GM23248 (cell line): ENCODE measurements at regions not wholly inside any gene's neighbourhood (a gene's known extent, or its start where the extent isn't known, plus 50 kb on each side); places are given as distances from the start of the nearest gene placed in this dataset.

Source experiments
- DNase-seq: peaks from one replicate; pipeline ENCODE4 v3.0.0-alpha.2; 2015
- H2AFZ ChIP-seq: fragments of 200-600 bp; sonication (generic); 2 replicates; pipeline ENCODE4 v1.6.1; 2016; ENCODE audit warnings: antibody characterized with exemption
- H3F3A ChIP-seq: fragments of 200-600 bp; sonication (generic); 2 replicates; pipeline ENCODE4 v1.6.1; 2016; ENCODE audit warnings: mild to moderate bottlenecking, antibody characterized with exemption, mixed run types; ENCODE audit not compliant: insufficient read depth
- H3K27ac ChIP-seq: fragments of 200-600 bp; sonication (generic); 2 replicates; pipeline ENCODE4 v1.5.1; 2016; ENCODE audit warnings: mild to moderate bottlenecking
- H3K27me3 ChIP-seq: fragments of 200-600 bp; sonication (generic); replicated peaks from 2 replicates; pipeline ENCODE4 v1.6.1; 2016; ENCODE audit warnings: mild to moderate bottlenecking; ENCODE audit not compliant: insufficient read depth
- H3K36me3 ChIP-seq: fragments of 200-600 bp; sonication (generic); 2 replicates; pipeline ENCODE4 v1.6.1; 2016; ENCODE audit warnings: low read depth, mild to moderate bottlenecking
- H3K4me1 ChIP-seq: fragments of 200-600 bp; sonication (generic); 2 replicates; pipeline ENCODE4 v1.6.1; 2016; ENCODE audit warnings: mild to moderate bottlenecking; ENCODE audit not compliant: insufficient read depth
- H3K4me2 ChIP-seq: fragments of 200-600 bp; sonication (generic); one replicate; pipeline ENCODE4 v1.6.1; 2016; ENCODE audit warnings: mild to moderate bottlenecking; ENCODE audit not compliant: unreplicated experiment
- H3K4me3 ChIP-seq: fragments of 200-600 bp; sonication (generic); 2 replicates; pipeline ENCODE4 v1.5.1; 2016; ENCODE audit warnings: mild to moderate bottlenecking
- H3K79me2 ChIP-seq: fragments of 200-600 bp; sonication (generic); 2 replicates; pipeline ENCODE4 v1.6.1; 2016; ENCODE audit warnings: mild to moderate bottlenecking; ENCODE audit not compliant: insufficient read depth
- H3K9ac ChIP-seq: fragments of 200-600 bp; sonication (generic); 2 replicates; pipeline ENCODE4 v1.6.1; 2016; ENCODE audit warnings: mild to moderate bottlenecking
- H3K9me2 ChIP-seq: fragments of 200-600 bp; sonication (generic); 2 replicates; pipeline ENCODE4 v1.6.1; 2016; ENCODE audit warnings: mixed run types, mild to moderate bottlenecking, moderate library complexity; ENCODE audit not compliant: insufficient read depth
- H3K9me3 ChIP-seq: fragments of 200-600 bp; sonication (generic); one replicate; pipeline ENCODE4 v1.6.1; 2017; ENCODE audit warnings: low read depth
- H4K20me1 ChIP-seq: fragments of 200-600 bp; sonication (generic); 2 replicates; pipeline ENCODE4 v1.6.0; 2016; ENCODE audit not compliant: insufficient read depth
- EZH2 ChIP-seq: fragments of 200-600 bp; sonication (generic); IDR thresholded peaks from 2 replicates; pipeline ENCODE4 v1.6.1; 2018; ENCODE audit warnings: antibody characterized with exemption, mild to moderate bottlenecking; ENCODE audit not compliant: insufficient read depth, poor library complexity, severe bottlenecking
- EZH2phosphoT487 ChIP-seq: fragments of 200-600 bp; sonication (generic); IDR thresholded peaks from 2 replicates; pipeline ENCODE4 v1.6.1; 2018; ENCODE audit warnings: antibody characterized with exemption, moderate library complexity, mild to moderate bottlenecking, low read depth; ENCODE audit not compliant: insufficient read depth
- WGBS, 2 experiments: methylation state at CpG; one replicate each; pipeline ENCODE4 v1.1.6; 2015 to 2017; ENCODE audit warnings: low lambda C conversion rate in 2 of 2, low coverage in 1 of 2; ENCODE audit errors: missing lambda C conversion rate in 2 of 2; 5-methylcytosine and 5-hydroxymethylcytosine counted together
- in situ Hi-C: fragments of 300-500 bp; cut with MboI; formaldehyde crosslinking; loops from 2 replicates; pipeline ENCODE4 v1.15.0; 2020

GRCh38 chr3:35028157-35028556 lies 611.2 kb upstream of the ARPP21 start:
- Histone ChIP-seq H3K9me2 (no peaks in the 10 kb centered on the region), H3K4me3 (no peak overlapping the region), H3K9ac (no peak overlapping the region), H3F3A (no peaks in the 10 kb centered on the region), H2AFZ (no peak overlapping the region), H4K20me1 (no peaks in the 10 kb centered on the region), H3K79me2 (no peaks in the 10 kb centered on the region), H3K4me2 (no peak overlapping the region), H3K27ac (no peak overlapping the region), H3K4me1 (no peaks in the 10 kb centered on the region), H3K9me3 (no peaks in the 10 kb centered on the region), H3K27me3 (no peaks in the 10 kb centered on the region), H3K36me3 (no peaks in the 10 kb centered on the region)
- in situ Hi-C loops: no loop called here
- DNase-seq: no peak
- TF ChIP-seq EZH2phosphoT487 (no peak), EZH2 (no peak)
- 29 to 55% methylated on average over 2 of the region's 2 CpGs for WGBS, 2 experiments

- H3K9me2 ChIP-seq: no peaks in the 10 kb centered on the region
- no peak for DNase-seq
- H3K27me3 ChIP-seq: no peaks in the 10 kb centered on the region
- H4K20me1 ChIP-seq: no peaks in the 10 kb centered on the region
- no peak overlapping the region for H3K27ac ChIP-seq
- no peaks in the 10 kb centered on the region for H3K79me2 ChIP-seq
- no peak overlapping the region for H2AFZ ChIP-seq
- H3F3A ChIP-seq: no peaks in the 10 kb centered on the region
- H3K9me3 ChIP-seq: no peaks in the 10 kb centered on the region
- no peak overlapping the region for H3K4me3 ChIP-seq
- no peaks in the 10 kb centered on the region for H3K4me1 ChIP-seq
- TF ChIP-seq EZH2phosphoT487: no peak
- no peak for TF ChIP-seq EZH2
- no peak overlapping the region for H3K9ac ChIP-seq
- in situ Hi-C loops: no loop called here
- WGBS, 2 experiments: 4 to 9% methylated on average over 2 of the region's 2 CpGs
- no peaks in the 10 kb centered on the region for H3K36me3 ChIP-seq
- H3K4me2 ChIP-seq: no peak overlapping the region
Measured at GRCh38 chr3:35042210-35042991, 596.9 kb upstream of the ARPP21 start.

GRCh38 chr3:35043040-35043439 lies 596.3 kb upstream of the ARPP21 start:
- WGBS, 2 experiments: 21% methylated on average over 2 of the region's 2 CpGs
- in situ Hi-C loops: no loop called here

GRCh38 chr3:35044190-35044589 lies 595.1 kb upstream of the ARPP21 start:
- Histone ChIP-seq H3K4me3 (no peak overlapping the region), H3K9me2 (no peaks in the 10 kb centered on the region), H3K9ac (no peak overlapping the region), H3F3A (no peaks in the 10 kb centered on the region), H3K4me1 (no peaks in the 10 kb centered on the region), H4K20me1 (no peaks in the 10 kb centered on the region), H3K36me3 (no peaks in the 10 kb centered on the region), H3K27ac (no peak overlapping the region), H3K27me3 (no peaks in the 10 kb centered on the region), H3K4me2 (no peak overlapping the region), H3K9me3 (no peaks in the 10 kb centered on the region), H2AFZ (no peak overlapping the region), H3K79me2 (no peaks in the 10 kb centered on the region)
- TF ChIP-seq EZH2 (no peak), EZH2phosphoT487 (no peak)
- DNase-seq: no peak
- 0 to 10% methylated on average over 1 of the region's 1 CpG for WGBS, 2 experiments
- in situ Hi-C loops: no loop called here

More at GRCh38 chr3:35043040-35043439, 596.3 kb upstream of the ARPP21 start:
- Histone ChIP-seq H3K4me3 (no peak overlapping the region), H3K9me3 (no peaks in the 10 kb centered on the region), H3K9me2 (no peaks in the 10 kb centered on the region), H2AFZ (no peak overlapping the region), H3K79me2 (no peaks in the 10 kb centered on the region), H3K9ac (no peak overlapping the region), H3K4me2 (no peak overlapping the region), H4K20me1 (no peaks in the 10 kb centered on the region), H3K27ac (no peak overlapping the region), H3K36me3 (no peaks in the 10 kb centered on the region), H3K4me1 (no peaks in the 10 kb centered on the region), H3K27me3 (no peaks in the 10 kb centered on the region), H3F3A (no peaks in the 10 kb centered on the region)
- TF ChIP-seq EZH2phosphoT487 (no peak), EZH2 (no peak)
- DNase-seq: no peak

GRCh38 chr3:35045118-35045517 lies 594.2 kb upstream of the ARPP21 start:
- no peak overlapping the region for H3K4me2 ChIP-seq
- no peaks in the 10 kb centered on the region for H3K36me3 ChIP-seq
- in situ Hi-C loops: no loop called here
- H3K4me1 ChIP-seq: no peaks in the 10 kb centered on the region
- H3K9me3 ChIP-seq: no peaks in the 10 kb centered on the region
- no peaks in the 10 kb centered on the region for H4K20me1 ChIP-seq
- no peaks in the 10 kb centered on the region for H3K27me3 ChIP-seq
- DNase-seq: no peak
- no peak overlapping the region for H3K9ac ChIP-seq
- TF ChIP-seq EZH2phosphoT487 (no peak), EZH2 (no peak)
- no peaks in the 10 kb centered on the region for H3F3A ChIP-seq
- H3K9me2 ChIP-seq: no peaks in the 10 kb centered on the region
- no peak overlapping the region for H2AFZ ChIP-seq
- WGBS, 2 experiments: 5 to 8% methylated on average over 2 of the region's 2 CpGs
- H3K4me3 ChIP-seq: no peak overlapping the region
- no peak overlapping the region for H3K27ac ChIP-seq
- no peaks in the 10 kb centered on the region for H3K79me2 ChIP-seq
